Fibroblast of lung (primary cell): ENCODE measurements at regions not wholly inside any gene's neighbourhood (a gene's known extent, or its start where the extent isn't known, plus 50 kb on each side); places are given as distances from the start of the nearest gene placed in this dataset.

Experiments
- DNase-seq, 2 donors: peaks; one replicate each; pipeline versions ENCODE4 v3.0.0 to v3.0.0-alpha.2; 2010; ENCODE audit warnings: low read depth in 2 of 2
- H2AFZ ChIP-seq: 2 replicates; pipeline ENCODE4 v1.5.1; 2012; ENCODE audit warnings: low read length, control low read depth, inconsistent platforms
- H3K27ac ChIP-seq: 2 replicates; pipeline ENCODE4 v1.5.1; 2011; ENCODE audit warnings: low read length, control low read depth; ENCODE audit not compliant: insufficient read depth
- H3K27me3 ChIP-seq: 2 replicates; pipeline ENCODE4 v1.5.1; 2011; ENCODE audit warnings: mild to moderate bottlenecking, low read length; ENCODE audit not compliant: control insufficient read depth, insufficient read depth
- H3K36me3 ChIP-seq: 2 replicates; pipeline ENCODE4 v1.5.1; 2011; ENCODE audit warnings: low read length; ENCODE audit not compliant: control insufficient read depth, insufficient read depth
- H3K4me1 ChIP-seq: 2 replicates; pipeline ENCODE4 v1.5.1; 2011; ENCODE audit warnings: low read length; ENCODE audit not compliant: control insufficient read depth, insufficient read depth; ENCODE audit errors: extremely low read depth
- H3K4me2 ChIP-seq: 2 replicates; pipeline ENCODE4 v1.5.1; 2011; ENCODE audit warnings: low read length, control low read depth; ENCODE audit not compliant: insufficient read depth; ENCODE audit errors: extremely low read depth
- H3K4me3 ChIP-seq, 4 experiments: fragments of 200-600 bp in 1 of 4; sonication (generic) in 1 of 4; replicated peaks in 1 of 4; 2 replicates each; pipeline ENCODE4 v1.5.1; 2011 to 2016; ENCODE audit warnings: low read length in 4 of 4, low read depth in 3 of 4, mild to moderate bottlenecking in 3 of 4, control low read depth in 2 of 4, inconsistent platforms in 1 of 4, mixed read lengths in 1 of 4; ENCODE audit not compliant: insufficient read depth in 1 of 4; ENCODE audit errors: control extremely low read depth in 1 of 4
- H3K79me2 ChIP-seq: 2 replicates; pipeline ENCODE4 v1.5.1; 2012; ENCODE audit warnings: mild to moderate bottlenecking, low read length, inconsistent platforms; ENCODE audit not compliant: control insufficient read depth, insufficient read depth
- H3K9ac ChIP-seq: 2 replicates; pipeline ENCODE4 v1.5.1; 2011; ENCODE audit warnings: mild to moderate bottlenecking, low read length, control low read depth; ENCODE audit not compliant: insufficient read depth
- H3K9me3 ChIP-seq: 2 replicates; pipeline ENCODE4 v1.5.1; 2012; ENCODE audit warnings: low read depth, low read length; ENCODE audit not compliant: control insufficient read depth, insufficient read depth
- H4K20me1 ChIP-seq: 2 replicates; pipeline ENCODE4 v1.5.1; 2011; ENCODE audit warnings: low read length; ENCODE audit not compliant: control insufficient read depth, insufficient read depth; ENCODE audit errors: extremely low read depth
- EZH2 ChIP-seq: IDR thresholded peaks from 2 replicates; pipeline ENCODE4 v1.5.1; 2012; ENCODE audit warnings: low read length, control low read depth, mild to moderate bottlenecking; ENCODE audit errors: missing control alignments
- TF ChIP-seq, protein P1 (sequence below), 2 donors: IDR thresholded peaks in 1 of 2; conservative IDR thresholded peaks in 1 of 2; 1 replicate in 1 of 2; 2 replicates in 1 of 2; pipeline ENCODE4 v1.5.1; 2011 to 2012; ENCODE audit warnings: low read length in 2 of 2, control low read depth in 1 of 2, inconsistent platforms in 1 of 2, low read depth in 1 of 2, mild to moderate bottlenecking in 1 of 2

DNA sequence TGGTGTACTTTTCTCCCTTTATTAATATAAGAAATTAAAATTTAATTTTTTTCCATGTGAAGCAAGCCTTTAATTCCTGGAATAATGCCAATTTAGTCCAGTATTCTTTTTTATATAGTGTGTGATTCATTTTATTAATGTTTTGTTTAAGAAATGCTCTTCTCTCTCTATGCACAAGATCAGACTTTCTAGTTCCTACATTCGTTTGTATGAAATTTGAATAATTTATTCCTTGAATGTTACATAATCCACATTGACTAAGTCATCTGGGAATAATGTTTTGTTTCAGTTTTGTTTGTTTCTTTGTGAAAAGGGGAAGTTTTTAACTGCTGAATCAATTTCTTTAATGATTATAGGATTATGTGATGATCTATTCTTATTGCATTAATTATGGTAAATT, 181.4 kb upstream of the ID4 start:
- Histone ChIP-seq H4K20me1 (no peaks in the 10 kb centered on the region), H3K79me2 (no peaks in the 10 kb centered on the region), H2AFZ (peak overlapping the region; percentile 34), H3K4me1 (no peaks in the 10 kb centered on the region), H3K27ac (no peak overlapping the region), H3K9me3 (no peaks in the 10 kb centered on the region), H3K4me3 (no peak overlapping the region), H3K36me3 (no peaks in the 10 kb centered on the region), H3K9ac (no peak overlapping the region), H3K4me2 (no peak overlapping the region), H3K27me3 (no peaks in the 10 kb centered on the region)
- TF ChIP-seq, protein P1, sequence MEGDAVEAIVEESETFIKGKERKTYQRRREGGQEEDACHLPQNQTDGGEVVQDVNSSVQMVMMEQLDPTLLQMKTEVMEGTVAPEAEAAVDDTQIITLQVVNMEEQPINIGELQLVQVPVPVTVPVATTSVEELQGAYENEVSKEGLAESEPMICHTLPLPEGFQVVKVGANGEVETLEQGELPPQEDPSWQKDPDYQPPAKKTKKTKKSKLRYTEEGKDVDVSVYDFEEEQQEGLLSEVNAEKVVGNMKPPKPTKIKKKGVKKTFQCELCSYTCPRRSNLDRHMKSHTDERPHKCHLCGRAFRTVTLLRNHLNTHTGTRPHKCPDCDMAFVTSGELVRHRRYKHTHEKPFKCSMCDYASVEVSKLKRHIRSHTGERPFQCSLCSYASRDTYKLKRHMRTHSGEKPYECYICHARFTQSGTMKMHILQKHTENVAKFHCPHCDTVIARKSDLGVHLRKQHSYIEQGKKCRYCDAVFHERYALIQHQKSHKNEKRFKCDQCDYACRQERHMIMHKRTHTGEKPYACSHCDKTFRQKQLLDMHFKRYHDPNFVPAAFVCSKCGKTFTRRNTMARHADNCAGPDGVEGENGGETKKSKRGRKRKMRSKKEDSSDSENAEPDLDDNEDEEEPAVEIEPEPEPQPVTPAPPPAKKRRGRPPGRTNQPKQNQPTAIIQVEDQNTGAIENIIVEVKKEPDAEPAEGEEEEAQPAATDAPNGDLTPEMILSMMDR (conservative IDR thresholded peaks at IDR 0.05 in 1 of 2, IDR thresholded peaks at IDR 0.05 in 1 of 2; ENCODE audit: low read depth in 1 of 2, low read length in 2 of 2): no peak
- no peak for TF ChIP-seq EZH2
- no peak for DNase-seq

DNA sequence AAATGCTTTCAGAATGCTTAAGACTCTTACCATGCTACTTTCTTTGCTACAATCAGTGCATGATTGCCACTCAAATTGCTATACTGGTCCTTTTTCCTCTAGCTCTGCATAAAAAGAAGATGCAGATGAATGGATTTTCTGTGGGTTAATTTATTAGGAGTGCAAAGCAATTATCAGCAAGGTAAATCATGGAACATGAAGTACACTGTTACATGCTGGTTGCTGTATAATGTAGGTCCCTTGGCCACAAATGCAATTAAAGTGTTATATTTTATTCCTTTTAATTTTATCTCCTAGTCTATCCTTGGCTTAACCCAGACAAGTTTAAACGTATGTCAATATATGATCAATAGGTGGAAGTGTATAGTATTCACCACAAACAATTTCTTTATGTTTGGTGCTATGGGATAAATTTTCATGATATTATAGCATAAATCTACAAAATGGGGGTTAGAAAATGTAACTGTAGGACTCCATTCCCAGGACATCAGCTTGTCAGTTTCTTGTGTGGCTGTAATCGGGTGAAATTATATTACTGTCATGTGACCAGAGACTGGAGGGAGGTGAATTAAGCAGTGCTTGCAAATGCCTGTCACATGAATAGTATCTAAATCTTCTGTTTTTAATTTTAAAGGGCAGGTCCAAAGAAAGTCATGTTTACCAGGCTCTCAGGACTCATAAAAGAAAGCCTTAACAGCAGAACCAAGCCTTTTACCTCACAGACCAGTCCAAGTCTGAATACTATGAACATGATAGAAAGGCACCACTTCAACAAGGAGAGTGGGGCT, 176.9 kb upstream of the ID4 start:
- H4K20me1 ChIP-seq: no peaks in the 10 kb centered on the region
- no peaks in the 10 kb centered on the region for H3K27me3 ChIP-seq
- TF ChIP-seq EZH2: no peak
- TF ChIP-seq, protein P1 (conservative IDR thresholded peaks at IDR 0.05 in 1 of 2, IDR thresholded peaks at IDR 0.05 in 1 of 2; ENCODE audit: low read depth in 1 of 2, low read length in 2 of 2): no peak
- no peak overlapping the region for H3K4me2 ChIP-seq
- H3K4me1 ChIP-seq: no peaks in the 10 kb centered on the region
- H3K9ac ChIP-seq: no peak overlapping the region
- H3K9me3 ChIP-seq: no peaks in the 10 kb centered on the region
- no peaks in the 10 kb centered on the region for H3K36me3 ChIP-seq
- H3K4me3 ChIP-seq: no peak overlapping the region
- H3K27ac ChIP-seq: no peak overlapping the region
- no peak for DNase-seq
- no peaks in the 10 kb centered on the region for H3K79me2 ChIP-seq
- H2AFZ ChIP-seq: no peak overlapping the region

DNA sequence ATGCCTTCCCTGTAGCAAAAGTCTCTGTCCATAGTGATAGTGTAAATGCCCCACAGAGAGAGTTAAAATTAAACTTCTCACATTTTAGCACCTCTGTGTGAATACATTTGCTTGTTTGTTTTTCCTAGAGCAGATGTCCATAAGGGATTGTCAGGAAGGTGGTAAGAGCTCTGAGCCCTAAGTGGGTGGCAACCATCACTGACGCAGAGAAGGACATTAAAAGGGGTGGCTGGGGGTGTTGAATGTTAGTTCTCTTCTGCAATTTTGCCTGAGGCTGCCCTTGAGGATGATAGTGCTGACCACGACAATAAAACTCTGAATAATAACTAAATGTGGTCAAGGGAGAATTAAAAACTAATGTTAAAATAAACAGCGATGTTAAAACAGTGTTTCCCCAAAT, 174.3 kb upstream of the ID4 start:
- Histone ChIP-seq H3K9me3 (no peaks in the 10 kb centered on the region), H2AFZ (no peak overlapping the region), H3K4me2 (no peak overlapping the region), H3K79me2 (no peaks in the 10 kb centered on the region), H3K9ac (no peak overlapping the region), H3K27ac (no peak overlapping the region), H3K27me3 (no peaks in the 10 kb centered on the region), H3K4me3 (no peak overlapping the region), H3K4me1 (no peaks in the 10 kb centered on the region), H4K20me1 (no peaks in the 10 kb centered on the region), H3K36me3 (no peaks in the 10 kb centered on the region)
- DNase-seq: no peak
- no peak for TF ChIP-seq EZH2
